RWPE2 (cell line): ENCODE measurements at regions not wholly inside any gene's neighbourhood (a gene's known extent, or its start where the extent isn't known, plus 50 kb on each side); places are given as distances from the start of the nearest gene placed in this dataset.

Experiments
- ATAC-seq: fragments of 200-7000 bp; cut with Tn5 transposase; 3 replicates; pipeline ENCODE4 v1.9.1; 2021; ENCODE audit warnings: low read depth
- DNase-seq: peaks from one replicate; pipeline ENCODE4 v3.0.0-alpha.2; 2020; ENCODE audit warnings: low spot score
- H3K27ac ChIP-seq: fragments of 450-650 bp; 2 replicates; pipeline ENCODE4 v1.5.1; 2017; ENCODE audit warnings: mild to moderate bottlenecking; ENCODE audit not compliant: poor library complexity, severe bottlenecking
- H3K27me3 ChIP-seq: fragments of 250-450 bp; sonication (Bioruptor Pico); 2 replicates; pipeline ENCODE4 v1.5.1; 2021; ENCODE audit warnings: mild to moderate bottlenecking, moderate library complexity; ENCODE audit not compliant: insufficient read depth, poor library complexity, severe bottlenecking
- H3K36me3 ChIP-seq: fragments of 250-450 bp; sonication (Bioruptor Pico); 2 replicates; pipeline ENCODE4 v1.5.1; 2020; ENCODE audit warnings: low read depth, mild to moderate bottlenecking, moderate library complexity
- H3K4me1 ChIP-seq: fragments of 250-450 bp; sonication (Bioruptor Pico); 2 replicates; pipeline ENCODE4 v1.5.1; 2021; ENCODE audit warnings: mild to moderate bottlenecking, moderate library complexity; ENCODE audit not compliant: insufficient read depth, poor library complexity, severe bottlenecking
- H3K4me3 ChIP-seq: fragments of 250-450 bp; sonication (Bioruptor Pico); 2 replicates; pipeline ENCODE4 v1.5.1; 2021; ENCODE audit warnings: mild to moderate bottlenecking, moderate library complexity; ENCODE audit not compliant: severe bottlenecking
- H3K9me3 ChIP-seq: fragments of 250-450 bp; sonication (Bioruptor Pico); 2 replicates; pipeline ENCODE4 v1.5.1; 2021; ENCODE audit warnings: mild to moderate bottlenecking, moderate library complexity; ENCODE audit not compliant: severe bottlenecking
- TF ChIP-seq, protein P1 (sequence below): fragments of 450-650 bp; IDR thresholded peaks from one replicate; pipeline ENCODE4 v1.5.1; 2017; ENCODE audit warnings: mild to moderate bottlenecking, moderate library complexity; ENCODE audit not compliant: poor library complexity, severe bottlenecking

DNA sequence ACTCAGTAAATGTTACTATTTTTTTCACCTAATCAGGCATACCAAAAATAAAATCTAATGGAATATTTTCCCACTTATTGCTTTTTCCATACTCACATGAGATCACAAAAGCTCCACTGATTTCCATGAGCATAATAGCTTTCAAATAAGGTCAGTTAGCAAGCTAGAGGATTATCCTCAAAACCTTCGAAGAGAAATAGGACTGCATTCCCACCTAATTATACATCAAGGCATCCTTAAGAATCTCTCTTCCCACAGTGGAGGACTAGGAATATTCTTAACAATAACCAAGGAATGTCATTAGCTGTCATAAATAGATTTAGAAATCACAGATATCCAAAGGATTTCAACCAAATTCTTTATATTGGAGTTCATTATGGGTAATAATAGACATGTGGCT is 127.9 kb upstream of the STT3B start:
- Histone ChIP-seq H3K9me3 (no peaks in the 10 kb centered on the region), H3K4me3 (no peak overlapping the region), H3K36me3 (no peaks in the 10 kb centered on the region), H3K27ac (no peak overlapping the region), H3K4me1 (no peaks in the 10 kb centered on the region), H3K27me3 (peaks cover 3% of the 10 kb centered on the region)
- TF ChIP-seq, protein P1, sequence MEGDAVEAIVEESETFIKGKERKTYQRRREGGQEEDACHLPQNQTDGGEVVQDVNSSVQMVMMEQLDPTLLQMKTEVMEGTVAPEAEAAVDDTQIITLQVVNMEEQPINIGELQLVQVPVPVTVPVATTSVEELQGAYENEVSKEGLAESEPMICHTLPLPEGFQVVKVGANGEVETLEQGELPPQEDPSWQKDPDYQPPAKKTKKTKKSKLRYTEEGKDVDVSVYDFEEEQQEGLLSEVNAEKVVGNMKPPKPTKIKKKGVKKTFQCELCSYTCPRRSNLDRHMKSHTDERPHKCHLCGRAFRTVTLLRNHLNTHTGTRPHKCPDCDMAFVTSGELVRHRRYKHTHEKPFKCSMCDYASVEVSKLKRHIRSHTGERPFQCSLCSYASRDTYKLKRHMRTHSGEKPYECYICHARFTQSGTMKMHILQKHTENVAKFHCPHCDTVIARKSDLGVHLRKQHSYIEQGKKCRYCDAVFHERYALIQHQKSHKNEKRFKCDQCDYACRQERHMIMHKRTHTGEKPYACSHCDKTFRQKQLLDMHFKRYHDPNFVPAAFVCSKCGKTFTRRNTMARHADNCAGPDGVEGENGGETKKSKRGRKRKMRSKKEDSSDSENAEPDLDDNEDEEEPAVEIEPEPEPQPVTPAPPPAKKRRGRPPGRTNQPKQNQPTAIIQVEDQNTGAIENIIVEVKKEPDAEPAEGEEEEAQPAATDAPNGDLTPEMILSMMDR, result no peak
- DNase-seq (no peak), ATAC-seq (no peak)

DNA sequence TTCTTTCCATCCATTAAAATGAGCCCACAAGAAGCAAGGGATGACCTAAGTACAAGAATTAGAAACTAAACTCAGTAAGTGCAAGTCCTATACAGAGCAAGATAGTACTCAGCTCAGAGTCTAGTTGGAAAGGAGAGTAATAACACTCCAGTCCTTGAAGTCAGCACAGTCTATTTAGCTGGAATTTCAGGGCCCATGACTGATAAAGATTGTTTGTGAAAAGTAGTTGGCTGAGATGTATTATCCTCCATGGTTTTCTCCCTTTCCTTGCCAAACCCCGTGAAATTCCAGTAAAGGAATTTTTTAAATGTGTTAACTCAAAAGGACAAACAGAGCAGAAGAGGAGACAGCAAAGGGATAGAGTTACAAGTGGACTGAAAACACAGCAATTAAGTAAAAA is 127.2 kb upstream of the STT3B start:
- ATAC-seq (no peak), DNase-seq (no peak)
- no peaks in the 10 kb centered on the region for H3K4me1 ChIP-seq
- H3K9me3 ChIP-seq, result no peaks in the 10 kb centered on the region
- no peak overlapping the region for H3K27ac ChIP-seq
- no peaks in the 10 kb centered on the region for H3K36me3 ChIP-seq
- TF ChIP-seq, protein P1, result no peak
- peaks cover 3% of the 10 kb centered on the region for H3K27me3 ChIP-seq
- no peak overlapping the region for H3K4me3 ChIP-seq

DNA sequence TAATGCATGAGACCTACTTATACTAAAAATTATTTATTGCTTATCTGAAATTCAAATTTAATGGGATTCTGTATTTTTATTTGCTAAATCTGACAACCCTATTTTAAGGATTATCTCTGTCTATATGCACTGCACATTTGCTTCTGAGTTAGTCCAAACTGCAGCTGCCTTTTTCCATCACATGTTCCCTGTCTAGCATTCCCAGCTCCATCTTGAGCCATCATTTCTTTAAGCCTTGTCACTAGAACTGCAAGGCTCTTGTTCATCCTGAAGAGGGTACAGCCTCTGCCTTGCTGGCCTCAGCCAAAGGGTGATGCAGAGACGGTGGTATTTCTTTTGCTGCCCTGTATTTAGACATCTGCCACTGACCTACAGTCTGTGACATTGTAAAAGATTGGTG is 125.8 kb upstream of the STT3B start:
- H3K27me3 ChIP-seq, result no peaks in the 10 kb centered on the region
- ATAC-seq (no peak), DNase-seq (no peak)
- H3K27ac ChIP-seq, result no peak overlapping the region
- H3K9me3 ChIP-seq, result no peaks in the 10 kb centered on the region
- no peaks in the 10 kb centered on the region for H3K36me3 ChIP-seq
- H3K4me3 ChIP-seq, result no peak overlapping the region
- no peaks in the 10 kb centered on the region for H3K4me1 ChIP-seq
- TF ChIP-seq, protein P1, result no peak

DNA sequence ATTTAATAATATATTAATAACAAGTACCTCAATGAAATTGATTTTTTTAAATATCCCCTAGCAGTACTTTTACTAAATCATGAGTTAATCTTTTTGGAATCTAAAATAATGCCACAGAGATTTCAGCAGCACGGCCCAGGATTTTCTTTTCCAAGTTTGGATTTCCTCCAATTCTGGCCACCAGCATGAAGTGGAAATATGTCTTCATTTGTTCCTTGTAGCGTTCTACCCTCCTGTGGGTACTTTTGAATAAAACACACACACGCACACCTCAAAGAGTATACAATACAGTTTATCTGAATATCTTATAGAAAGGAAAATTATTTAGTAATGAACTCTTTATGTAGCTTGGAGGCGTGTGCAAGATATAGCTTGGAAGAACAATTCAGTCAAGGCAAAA is 125.1 kb upstream of the STT3B start:
- TF ChIP-seq, protein P1, result no peak
- H3K9me3 ChIP-seq, result no peaks in the 10 kb centered on the region
- no peaks in the 10 kb centered on the region for H3K27me3 ChIP-seq
- H3K27ac ChIP-seq, result no peak overlapping the region
- DNase-seq (no peak), ATAC-seq (no peak)
- no peaks in the 10 kb centered on the region for H3K4me1 ChIP-seq
- no peaks in the 10 kb centered on the region for H3K36me3 ChIP-seq
- H3K4me3 ChIP-seq, result no peak overlapping the region

DNA sequence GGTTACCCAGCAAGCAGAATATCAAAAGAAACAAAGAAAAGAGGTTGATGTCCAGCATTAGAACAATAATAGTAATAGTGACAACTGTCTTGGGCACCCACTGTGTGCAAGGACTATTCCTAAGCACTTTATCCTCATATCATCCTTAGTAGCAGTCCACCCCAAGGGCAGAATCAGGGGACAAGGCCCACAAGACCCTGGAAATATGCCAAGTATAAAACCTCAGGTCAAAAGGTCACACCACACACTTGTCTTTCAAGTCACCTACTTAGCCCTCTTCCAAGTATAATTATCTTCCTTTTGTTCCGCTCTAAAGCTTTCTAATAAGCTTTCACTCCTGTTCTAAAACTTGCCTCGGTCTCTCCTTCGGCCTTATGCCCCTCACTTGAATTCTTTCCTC is 124.0 kb upstream of the STT3B start:
- TF ChIP-seq, protein P1, result no peak
- ATAC-seq (no peak), DNase-seq (no peak)
- Histone ChIP-seq H3K9me3 (no peaks in the 10 kb centered on the region), H3K4me3 (no peak overlapping the region), H3K27me3 (no peaks in the 10 kb centered on the region), H3K27ac (no peak overlapping the region), H3K36me3 (no peaks in the 10 kb centered on the region), H3K4me1 (no peaks in the 10 kb centered on the region)
